HG02763 (cell line): ENCODE measurements at regions not wholly inside any gene's neighbourhood (a gene's known extent, or its start where the extent isn't known, plus 50 kb on each side); places are given as distances from the start of the nearest gene placed in this dataset.

Experiments used
- ATAC-seq: cut with Tn5 transposase; IDR thresholded peaks from one replicate; pipeline ENCODE4 v1.9.1; 2021; ENCODE audit warnings: mild to moderate bottlenecking, moderate library complexity; ENCODE audit not compliant: unreplicated experiment

GRCh38 chrX:69365349-69365748 lies 138.8 kb upstream of the NALF2 start:
- ATAC-seq, result no peak

GRCh38 chrX:69362856-69363255 lies 141.3 kb upstream of the NALF2 start:
- no peak for ATAC-seq

GRCh38 chrX:69362354-69362753 lies 141.8 kb upstream of the NALF2 start:
- no peak for ATAC-seq

GRCh38 chrX:69361311-69361845 lies 142.7 kb upstream of the NALF2 start:
- no peak for ATAC-seq

- ATAC-seq, result no peak
Observed at GRCh38 chrX:69357317-69357716, 146.8 kb upstream of the NALF2 start.

GRCh38 chrX:69324851-69325250 lies 159.6 kb upstream of the PJA1 start:
- no peak for ATAC-seq

GRCh38 chrX:69323786-69324720 lies 158.8 kb upstream of the PJA1 start:
- no peak for ATAC-seq

GRCh38 chrX:69321789-69322188 lies 156.5 kb upstream of the PJA1 start:
- ATAC-seq, result no peak

GRCh38 chrX:69321006-69321655 lies 155.9 kb upstream of the PJA1 start:
- ATAC-seq, result no peak

- no peak for ATAC-seq
Observed at GRCh38 chrX:69320116-69320515, 154.9 kb upstream of the PJA1 start.

GRCh38 chrX:69319376-69319775 lies 154.1 kb upstream of the PJA1 start:
- ATAC-seq, result no peak

GRCh38 chrX:69318651-69319340 lies 153.5 kb upstream of the PJA1 start:
- ATAC-seq, result no peak

- ATAC-seq, result no peak
Observed at GRCh38 chrX:69317721-69318120, 152.5 kb upstream of the PJA1 start.

GRCh38 chrX:69314436-69315348 lies 149.4 kb upstream of the PJA1 start:
- no peak for ATAC-seq

- ATAC-seq, result no peak
Observed at GRCh38 chrX:69313617-69314290, 148.5 kb upstream of the PJA1 start.

- no peak for ATAC-seq
Observed at GRCh38 chrX:69311936-69312670, 146.8 kb upstream of the PJA1 start.

- ATAC-seq, result no peak
Observed at GRCh38 chrX:69309074-69309792, 144.0 kb upstream of the PJA1 start.

- ATAC-seq, result no peak
Observed at GRCh38 chrX:69307756-69308155, 142.5 kb upstream of the PJA1 start.
